Left colon (tissue), 2 donors: ENCODE measurements at regions not wholly inside any gene's neighbourhood (a gene's known extent, or its start where the extent isn't known, plus 50 kb on each side); places are given as distances from the start of the nearest gene placed in this dataset.

ENCODE experiments used
- ATAC-seq: fragments of 200-7000 bp; cut with Tn5 transposase; one replicate; pipeline ENCODE4 v1.9.1; 2020; ENCODE audit warnings: mild to moderate bottlenecking, moderate library complexity
- DNase-seq, 2 donors: peaks; one replicate each; pipeline ENCODE4 v3.0.0-alpha.2; 2020
- intact Hi-C, 2 donors: fragments of 100-400 bp; cut with DNase I in 1 of 2; cut with micrococcal nuclease in 1 of 2; formaldehyde crosslinking; loops; one replicate each; pipeline versions ENCODE4 v1.11.2 to v1.14.0; 2022; cut with DNase I, micrococcal nuclease
- donor health status: DM: no; HTN: no; CAD: no.
- donor health status: DM: yes; HTN: yes; CAD: no.

DNA sequence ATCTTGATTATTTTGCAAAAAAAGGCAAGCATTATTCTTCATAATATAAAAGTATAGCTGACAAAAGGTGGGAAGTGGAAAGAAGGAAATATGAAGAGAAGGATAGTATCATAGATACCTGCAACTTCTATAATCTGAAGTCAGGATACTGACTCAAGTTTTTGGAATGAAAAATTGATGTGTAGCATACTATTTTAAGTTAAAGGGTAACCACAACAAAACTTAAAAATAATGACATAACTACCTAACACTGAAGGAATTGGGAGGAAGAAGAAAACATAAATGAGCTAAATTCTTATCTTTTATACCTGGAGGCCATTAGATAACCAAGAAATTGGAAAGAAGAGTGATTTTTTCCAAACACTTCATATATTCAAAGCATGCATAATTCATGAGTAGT lies 51.8 kb upstream of the TLE1 start:
- DNase-seq (no peak), ATAC-seq (no peak)
- intact Hi-C loops, result no loop called here

DNA sequence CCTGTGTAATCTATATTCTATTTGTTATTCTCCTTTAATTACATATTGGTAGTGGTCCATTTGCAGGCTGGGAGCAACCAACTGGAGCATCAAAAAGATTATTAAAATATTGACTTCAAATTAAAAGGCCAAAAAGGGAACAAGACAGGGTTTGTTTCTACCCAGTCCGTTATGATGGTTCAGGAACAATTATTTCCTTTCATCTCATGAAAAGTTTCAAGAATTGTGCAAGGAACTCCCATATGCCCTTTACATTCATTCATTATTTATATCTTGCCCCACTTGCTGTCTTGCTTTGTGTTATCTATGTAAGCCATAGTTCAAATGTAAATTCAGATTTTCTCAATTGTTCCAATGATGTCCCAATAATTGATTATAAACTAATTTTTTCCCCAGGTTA lies 58.7 kb upstream of the TLE1 start:
- intact Hi-C loops, result no loop called here
- ATAC-seq (no peak), DNase-seq (no peak)

DNA sequence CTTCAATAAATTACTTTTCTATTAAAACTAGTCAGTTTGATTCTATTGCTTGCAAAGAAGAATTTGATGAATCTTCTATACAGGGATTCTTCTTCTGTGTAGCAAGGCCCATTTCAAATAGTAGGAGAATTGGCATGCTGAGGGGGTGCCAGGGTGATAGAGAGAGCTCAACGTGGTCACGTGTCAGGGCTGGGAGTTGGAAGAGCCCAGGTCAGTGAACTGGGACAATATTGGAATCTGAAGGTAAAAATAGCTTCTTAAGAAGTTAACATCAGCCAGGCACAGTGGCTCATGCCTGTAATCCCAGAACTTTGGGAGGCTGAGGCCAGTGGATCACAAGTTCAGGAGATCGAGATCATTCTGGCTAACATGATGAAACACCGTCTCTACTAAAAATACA lies 64.1 kb upstream of the TLE1 start:
- DNase-seq (no peak), ATAC-seq (no peak)
- intact Hi-C loops, result no loop called here

DNA sequence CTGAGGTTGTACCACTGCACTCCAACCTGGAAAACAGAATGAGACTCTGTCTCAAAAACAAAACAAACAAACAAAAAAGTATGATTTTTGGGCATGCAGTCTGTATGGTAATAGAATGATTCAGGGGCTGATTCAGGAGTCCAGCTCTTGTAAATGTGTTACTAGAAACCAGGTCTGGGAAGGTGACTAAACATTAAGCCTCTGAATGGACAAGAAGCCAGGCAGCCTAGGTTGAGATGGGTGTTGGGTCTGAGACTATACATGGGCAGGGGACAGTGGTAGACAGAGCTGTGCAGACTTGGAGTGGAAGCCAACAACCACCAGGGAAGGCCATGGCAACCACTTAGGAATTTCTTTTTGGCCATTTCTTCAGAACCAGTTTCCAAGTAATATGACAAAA lies 64.9 kb upstream of the TLE1 start:
- intact Hi-C loops, result no loop called here
- ATAC-seq, result no peak
- DNase-seq, result no peak

DNA sequence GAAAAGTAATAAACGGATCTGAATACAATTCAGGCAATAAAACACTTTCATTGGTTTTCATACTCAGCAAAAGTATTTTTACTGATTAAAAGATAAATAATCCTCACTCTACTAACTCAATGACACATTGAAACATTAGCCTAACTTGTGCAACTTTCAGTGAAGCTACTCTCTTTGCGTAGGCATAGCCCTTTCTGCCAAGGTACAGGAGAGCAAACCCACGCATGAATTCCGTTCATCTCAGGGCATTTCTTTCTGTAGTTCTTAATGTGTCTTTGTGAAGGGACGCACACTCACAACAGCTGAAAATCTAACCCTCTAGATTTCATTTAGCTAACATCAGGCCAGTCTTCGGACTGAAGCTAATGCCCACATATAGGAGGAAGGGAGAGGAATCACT lies 66.4 kb upstream of the TLE1 start:
- DNase-seq, result no peak
- intact Hi-C loops, result no loop called here
- no peak for ATAC-seq

DNA sequence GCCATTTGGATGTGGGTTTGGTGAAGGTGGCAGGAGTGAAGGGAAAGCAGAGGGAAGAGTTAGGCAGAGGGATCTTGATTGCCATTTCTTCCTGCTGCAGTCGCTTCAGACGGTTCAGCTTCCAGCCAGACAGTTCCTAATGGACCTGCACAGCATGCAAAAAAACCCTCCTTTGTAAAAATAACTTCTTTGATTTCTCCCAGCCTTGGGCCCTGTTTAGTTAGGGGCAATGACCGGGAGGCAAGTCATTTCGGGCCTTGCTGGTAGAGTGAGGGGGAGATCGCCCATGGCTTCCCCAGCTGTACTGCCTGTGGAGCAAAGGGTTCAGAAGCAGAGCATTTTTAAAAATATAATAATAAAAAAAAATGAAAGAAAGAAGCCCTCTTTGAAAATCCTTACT lies 67.2 kb upstream of the TLE1 start:
- no peak for DNase-seq
- intact Hi-C loops, result no loop called here
- ATAC-seq, result no peak

DNA sequence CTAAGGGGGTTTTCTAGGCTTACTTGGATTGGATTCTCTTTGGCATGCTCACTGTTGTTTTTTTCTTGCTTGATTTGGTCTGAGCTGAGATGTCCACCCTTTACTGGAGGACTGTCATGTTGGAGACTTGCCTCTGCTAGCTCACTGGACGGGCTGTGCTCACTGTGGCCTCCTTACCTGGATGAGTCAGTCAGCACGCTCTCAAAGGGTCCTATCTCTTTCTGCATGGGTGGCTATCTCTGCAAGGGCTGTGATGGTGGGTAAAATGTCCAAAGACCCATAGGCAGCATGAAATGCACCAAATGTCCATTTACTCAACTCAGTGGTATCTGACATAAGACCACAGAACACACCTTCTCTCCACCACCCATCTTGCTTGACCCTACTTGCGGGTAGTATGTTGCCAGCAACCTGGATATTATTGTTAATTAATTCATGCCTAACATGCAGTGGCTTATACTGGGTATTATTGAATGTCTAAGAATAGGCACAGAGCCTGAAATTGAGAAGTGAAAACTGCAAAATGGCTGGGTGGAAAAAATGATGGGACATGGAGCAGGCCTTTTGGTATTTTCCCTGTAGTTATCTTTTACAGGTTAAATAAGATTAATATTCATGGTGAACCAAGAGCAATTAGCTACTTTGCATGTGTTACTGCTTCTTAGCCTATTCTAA lies 68.9 kb upstream of the TLE1 start:
- ATAC-seq (no peak), DNase-seq (no peak)
- intact Hi-C loops, result no loop called here

DNA sequence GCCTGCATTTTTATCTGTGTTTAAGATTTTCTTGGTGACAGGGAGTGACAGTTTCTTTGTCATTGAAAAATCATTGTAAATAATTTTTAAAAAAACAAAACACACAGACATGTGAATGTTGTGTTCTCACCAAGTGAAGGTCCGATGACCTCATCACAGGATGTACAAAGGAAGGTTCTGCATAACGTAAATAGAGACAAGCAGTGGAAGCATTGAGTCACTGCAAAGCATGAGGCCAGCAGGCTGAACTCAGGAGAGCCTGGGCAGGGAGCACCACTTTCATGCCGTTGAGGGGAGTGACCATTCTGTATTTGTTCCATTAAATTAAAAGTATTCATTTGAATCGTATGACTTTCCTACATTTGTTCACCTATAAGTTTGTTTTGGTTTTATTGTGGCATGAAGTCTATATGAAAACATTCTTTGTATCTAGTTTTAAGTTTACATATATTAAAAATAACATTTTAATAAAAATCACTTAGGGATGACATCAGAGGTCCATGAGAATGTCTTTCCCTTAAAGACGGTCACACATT lies 70.4 kb upstream of the TLE1 start:
- ATAC-seq, result no peak
- no peak for DNase-seq
- intact Hi-C loops, result no loop called here

DNA sequence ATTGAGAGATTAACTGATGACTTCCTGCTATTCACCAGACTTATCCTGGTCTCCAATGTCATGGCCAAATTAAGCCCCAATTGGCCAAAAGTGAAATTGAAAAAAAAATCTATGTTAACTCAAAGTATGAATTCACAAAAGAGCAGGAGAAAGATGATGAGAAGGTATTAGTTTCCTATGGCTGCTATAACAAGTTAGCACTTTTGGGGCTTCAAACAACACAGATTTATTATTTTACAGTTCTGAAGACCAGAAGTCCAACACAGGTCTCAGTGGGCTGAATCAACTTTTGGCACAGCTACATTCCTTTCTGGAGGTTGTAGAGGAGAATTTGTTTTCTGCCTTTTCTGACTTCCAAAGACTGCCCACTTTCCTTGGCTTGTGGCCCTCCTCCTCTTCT lies 78.6 kb upstream of the TLE1 start:
- intact Hi-C loops, result no loop called here
- no peak for DNase-seq
- no peak for ATAC-seq

DNA sequence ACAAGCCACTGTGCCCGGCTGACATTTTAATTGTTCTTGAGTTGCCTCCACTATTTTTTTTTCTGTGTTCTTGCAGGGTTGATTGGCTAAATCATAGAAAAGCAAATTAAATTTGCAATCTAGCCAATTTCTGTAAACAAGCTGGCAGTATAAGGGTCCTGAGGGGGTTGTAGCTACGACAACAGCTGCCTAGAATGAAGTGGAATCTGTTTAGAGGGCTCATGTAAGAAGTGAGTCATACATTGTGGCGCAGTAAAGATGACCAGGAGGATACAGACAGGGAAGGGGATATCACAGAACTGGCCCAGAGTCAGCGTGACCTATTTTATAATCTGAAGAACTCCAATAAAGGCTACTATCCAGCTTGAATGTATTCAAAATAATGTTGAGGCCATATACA lies 82.2 kb upstream of the TLE1 start:
- intact Hi-C loops, result no loop called here
- DNase-seq (no peak), ATAC-seq (no peak)

DNA sequence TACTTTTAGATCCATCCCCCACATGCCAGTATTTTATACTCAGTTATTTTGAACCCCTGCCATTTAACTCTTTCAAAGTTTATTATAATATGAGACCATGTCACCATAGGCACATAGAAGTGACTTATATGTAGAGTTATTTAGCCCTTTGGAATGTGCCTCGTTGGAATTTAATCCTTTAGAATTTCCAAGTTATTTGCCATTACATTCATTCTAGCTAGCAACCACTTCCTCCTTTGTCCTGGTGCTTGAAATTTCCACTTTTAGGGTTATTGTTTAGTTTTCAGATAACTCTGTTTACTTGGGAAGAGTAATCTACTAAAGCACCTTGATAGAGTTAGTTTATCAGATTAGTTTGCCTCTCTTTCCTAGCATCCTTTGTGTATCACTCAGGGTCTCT lies 82.8 kb upstream of the TLE1 start:
- DNase-seq, result no peak
- intact Hi-C loops, result no loop called here
- ATAC-seq, result no peak

DNA sequence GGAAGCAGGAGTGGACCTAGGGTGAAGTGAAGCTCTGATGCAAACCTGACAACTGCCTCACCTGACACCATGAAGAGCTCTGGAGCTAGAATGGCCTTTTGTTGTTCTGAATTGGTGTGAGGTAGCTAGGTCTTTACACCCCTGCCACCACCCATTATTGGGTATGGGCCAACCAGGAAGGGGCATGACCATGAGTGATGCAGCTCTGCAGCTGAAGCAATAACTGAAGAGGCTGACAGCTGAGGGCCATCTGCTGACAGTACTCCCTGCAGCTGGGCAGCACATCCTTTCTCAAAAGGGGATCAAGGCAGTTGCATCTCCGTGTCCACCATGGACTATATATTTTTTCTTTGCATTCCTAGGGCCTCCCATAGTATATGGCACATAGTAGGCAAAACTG lies 87.0 kb upstream of the TLE1 start:
- peak in 1 of 2 donors; percentile 7 for DNase-seq
- intact Hi-C loops, result no loop called here
- ATAC-seq, result peak; percentile 62

DNA sequence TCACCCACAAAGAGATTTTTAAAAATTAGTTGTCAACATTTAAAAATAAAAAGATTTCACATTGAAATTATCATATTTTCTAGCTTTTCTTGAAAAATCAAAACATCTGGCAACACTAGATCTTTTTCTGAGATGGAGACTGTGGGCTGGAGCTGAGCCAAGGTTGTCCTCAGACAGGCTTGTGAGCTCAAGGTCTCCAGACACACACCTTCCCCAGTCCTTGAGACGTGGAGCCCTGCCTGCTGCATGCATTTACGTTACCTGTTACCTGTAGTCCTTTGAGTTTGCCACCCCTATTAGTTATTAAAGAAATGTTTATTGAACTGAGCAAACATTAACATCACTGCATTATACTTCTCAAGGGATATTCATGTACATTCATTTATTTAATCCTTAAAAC lies 87.5 kb upstream of the TLE1 start:
- intact Hi-C loops, result no loop called here
- ATAC-seq (peak; percentile 66), DNase-seq (peak in 1 of 2 donors; percentile 12)

DNA sequence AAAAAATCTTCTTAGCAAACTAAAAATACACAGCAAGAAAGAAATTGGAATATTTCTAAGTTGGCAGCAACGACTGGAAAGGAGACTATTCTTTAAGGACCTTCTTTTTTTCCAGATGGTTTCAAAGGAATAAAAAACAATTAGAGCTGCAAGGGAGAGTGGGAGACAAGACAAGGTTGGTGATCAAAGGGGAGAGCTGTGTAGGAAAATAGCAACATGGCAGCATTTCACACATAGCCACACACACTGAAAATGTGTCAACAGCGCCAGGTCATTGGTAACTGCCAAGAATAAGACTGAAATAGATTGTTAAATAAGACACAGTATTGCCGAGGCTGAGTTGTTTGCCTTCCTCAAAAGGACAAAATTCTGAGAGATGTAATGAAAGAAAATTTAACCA lies 88.1 kb upstream of the TLE1 start:
- DNase-seq (no peak), ATAC-seq (no peak)
- intact Hi-C loops, result no loop called here

DNA sequence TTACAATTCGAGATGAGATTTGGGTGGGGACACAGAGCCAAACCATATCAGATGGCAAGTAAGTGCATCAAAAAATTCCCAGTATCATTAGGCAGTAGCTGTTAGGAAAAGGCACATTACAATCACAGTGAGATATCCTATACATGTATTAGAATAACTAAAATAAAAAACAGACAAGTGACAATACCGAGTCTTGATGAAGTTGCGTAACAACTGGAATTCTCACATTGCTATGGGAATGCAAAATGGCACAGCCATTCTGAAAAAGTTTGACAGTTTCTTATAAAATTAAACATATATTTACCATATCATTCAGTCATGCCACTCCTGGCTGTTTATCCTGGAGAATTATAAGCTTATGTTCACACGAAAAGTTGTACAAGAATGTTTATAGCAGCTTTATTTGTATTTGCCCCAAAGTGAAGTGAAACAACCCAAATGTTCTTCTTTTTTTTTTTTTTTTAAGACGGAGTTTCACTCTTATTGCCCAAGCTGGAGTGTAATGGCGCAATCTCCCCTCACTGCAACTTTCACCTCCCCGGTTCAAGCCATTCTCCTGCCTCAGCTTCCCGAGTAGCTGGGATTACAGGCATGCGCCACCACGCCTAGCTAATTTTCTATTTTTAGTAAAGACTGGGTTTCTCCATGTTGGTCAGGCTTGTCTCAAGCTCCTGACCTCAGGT lies 93.1 kb upstream of the TLE1 start:
- DNase-seq (no peak), ATAC-seq (no peak)
- intact Hi-C loops, result no loop called here

DNA sequence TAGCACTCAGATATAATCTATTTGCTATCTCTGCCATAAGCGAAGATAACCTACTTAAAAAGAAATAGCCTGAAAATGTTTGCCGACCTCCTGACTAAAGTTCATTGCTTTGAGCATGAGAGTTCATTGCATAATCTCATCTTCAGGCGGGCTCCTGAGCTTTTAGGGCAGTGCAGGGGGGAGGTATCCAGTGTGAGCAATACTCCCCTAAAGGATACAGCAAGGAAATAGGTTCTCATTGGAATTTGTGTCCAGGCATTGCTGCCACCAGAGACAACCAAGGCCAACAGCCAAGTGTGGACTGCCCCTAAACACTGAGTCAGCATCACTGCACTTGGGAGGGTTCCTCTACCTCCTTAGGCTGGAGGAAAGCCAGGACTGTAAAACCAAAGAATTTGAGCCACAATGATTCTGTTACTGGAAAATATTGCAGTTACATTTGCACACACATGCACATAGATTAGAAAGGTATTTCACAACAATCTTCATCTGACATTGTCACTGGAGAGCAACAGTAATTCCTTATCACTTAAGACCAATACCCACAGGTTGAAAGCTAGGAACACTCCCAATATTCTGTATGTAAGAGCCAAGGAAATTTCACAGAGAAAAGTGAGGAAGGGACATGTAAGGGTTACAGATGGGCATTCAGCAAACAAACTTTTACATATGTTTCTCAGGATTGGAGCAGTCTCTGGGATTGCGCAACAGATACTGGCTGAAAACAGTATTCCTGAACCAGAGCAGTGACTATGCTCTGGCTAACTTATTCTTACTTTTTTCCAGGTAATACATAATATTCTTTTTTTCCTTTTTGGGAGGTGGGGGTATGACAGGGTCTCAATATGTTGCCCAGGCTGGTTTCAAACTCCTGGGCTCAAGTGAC lies 98.6 kb upstream of the TLE1 start:
- intact Hi-C loops, result no loop called here
- DNase-seq, result peak; percentile 10 to 59

DNA sequence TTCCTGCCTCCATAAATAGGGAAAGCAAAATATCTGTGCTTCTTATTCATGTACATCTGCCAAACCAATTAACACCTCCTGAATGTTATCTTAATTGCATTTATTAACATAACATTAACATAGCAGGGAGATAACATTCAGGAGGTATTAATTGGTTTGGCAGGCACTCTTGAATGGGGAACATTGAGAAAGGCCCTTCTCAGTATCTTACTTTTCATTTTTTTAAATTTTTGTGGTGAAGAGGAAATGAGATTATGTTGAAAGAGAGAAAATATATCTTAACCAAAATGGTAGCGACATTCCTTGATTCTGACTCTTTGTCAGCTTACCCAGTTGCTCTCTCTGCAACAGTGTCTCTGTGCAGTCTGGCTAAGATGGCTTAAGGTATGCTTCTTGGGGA lies 100.4 kb upstream of the TLE1 start:
- DNase-seq, result no peak
- no peak for ATAC-seq
- intact Hi-C loops, result no loop called here

More for the DNA sequence above, 98.6 kb upstream of the TLE1 start:
- ATAC-seq, result peak; percentile 83

DNA sequence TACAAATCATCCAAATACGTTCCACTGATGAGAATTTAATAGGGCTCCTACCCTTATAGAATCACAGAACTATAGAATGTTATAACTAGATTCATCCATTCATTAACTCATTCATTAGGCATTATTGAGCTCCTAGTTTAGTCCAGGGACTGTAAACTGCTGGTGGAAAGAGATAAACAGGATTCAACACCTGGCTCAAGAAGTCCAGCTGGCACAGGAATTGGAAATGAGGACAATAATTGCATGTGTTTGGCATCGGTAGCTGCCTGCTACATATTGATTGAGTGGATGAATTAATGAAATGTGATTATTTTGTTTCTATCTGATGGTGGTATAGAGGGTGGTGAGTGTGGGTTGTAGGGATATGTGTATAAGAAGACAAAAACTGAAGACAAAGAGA lies 100.8 kb upstream of the TLE1 start:
- DNase-seq (no peak), ATAC-seq (no peak)
- intact Hi-C loops, result no loop called here

DNA sequence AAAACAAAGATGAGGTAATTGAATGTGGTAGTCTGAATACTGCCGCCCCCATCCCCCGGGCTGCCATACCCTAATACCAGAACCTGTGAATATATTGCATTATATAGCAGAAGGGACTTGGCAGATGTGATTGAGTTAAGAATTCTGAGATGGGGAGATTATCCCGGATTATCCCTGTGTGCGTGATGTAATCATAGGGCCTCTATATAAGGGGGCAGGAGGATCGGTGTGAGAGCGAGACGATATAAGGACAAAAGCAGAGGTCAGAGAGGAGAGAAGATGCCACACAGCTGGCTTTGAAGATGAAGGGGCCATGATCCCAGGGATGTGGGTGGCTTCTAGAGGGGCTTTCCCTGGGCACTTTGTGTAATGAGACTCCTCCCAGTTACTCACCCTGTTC lies 101.7 kb upstream of the TLE1 start:
- DNase-seq, result no peak
- intact Hi-C loops, result no loop called here
- no peak for ATAC-seq

DNA sequence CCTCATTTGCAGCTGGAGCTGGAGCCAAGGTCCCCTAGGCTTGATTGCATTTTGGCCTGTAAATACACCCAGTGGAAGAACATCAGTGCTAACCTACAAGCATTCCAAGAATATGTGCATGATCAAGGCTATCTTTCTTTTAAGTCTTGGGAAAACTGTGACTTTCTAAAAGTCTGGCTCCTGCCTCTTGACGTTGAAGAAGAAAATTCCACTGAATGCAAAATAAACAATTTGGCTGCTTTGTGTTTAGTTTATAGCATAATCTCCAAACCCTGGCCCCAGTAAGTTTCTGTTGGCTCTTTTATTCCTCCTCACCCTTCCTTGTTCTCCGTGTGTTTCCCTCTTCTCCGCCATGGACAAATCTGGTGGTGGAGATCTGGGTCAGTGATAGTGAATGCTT lies 109.3 kb upstream of the TLE1 start:
- ATAC-seq, result no peak
- intact Hi-C loops, result no loop called here
- DNase-seq, result no peak
